ENCODE measurements at regions not wholly inside any gene's neighbourhood (a gene's known extent, or its start where the extent isn't known, plus 50 kb on each side); places are given as distances from the start of the nearest gene placed in this dataset.

GRCh38 chr13:24086642-24087041 lies 73.9 kb upstream of the SPATA13 start:
- no peak overlapping the region for H3K4me3 ChIP-seq (ENCODE audit: low read depth, poor library complexity, severe bottlenecking)
- TF ChIP-seq CTCF (IDR thresholded peaks at IDR 0.05) (no peak), POLR2A (IDR thresholded peaks at IDR 0.05) (no peak)
- WGBS, 2 donors = 79 to 83% methylated on average over 6 of the region's 6 CpGs
- DNase-seq (ENCODE audit: low spot score in 2 of 2) = no peak
- intact Hi-C loops (cut with DNase I; ENCODE audit: low total_unique reads) = no loop called here

DNA sequence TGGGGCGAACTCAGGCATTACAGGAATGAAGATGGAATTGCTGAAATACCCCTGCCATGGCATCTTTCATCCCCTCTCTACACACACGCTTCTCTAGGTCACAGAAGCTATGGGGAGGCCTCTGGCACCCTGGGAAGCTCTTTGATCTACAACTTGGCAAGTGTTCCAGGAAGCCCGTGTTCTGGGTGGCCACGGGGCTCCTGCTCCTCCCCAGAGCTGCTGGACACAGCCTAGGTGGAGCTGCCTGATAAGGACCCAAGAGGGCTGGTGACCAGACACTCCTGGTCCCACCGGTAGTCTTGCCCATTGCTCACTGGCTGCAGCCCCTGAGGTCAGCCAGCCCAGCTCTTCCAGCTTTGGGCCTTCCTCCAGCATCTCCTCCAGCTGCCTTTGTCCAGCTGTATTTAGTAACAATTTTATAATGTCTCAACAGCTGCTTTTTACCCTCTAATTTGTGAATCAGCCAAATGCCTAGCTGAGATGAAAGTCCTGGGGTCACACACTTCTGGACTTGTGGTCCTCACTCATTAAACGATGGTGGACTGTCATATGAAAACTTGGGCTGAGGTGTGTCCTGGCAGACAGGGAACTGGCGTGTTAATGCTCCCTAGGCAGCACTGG lies 72.8 kb upstream of the SPATA13 start:
- no peak for TF ChIP-seq POLR2A (IDR thresholded peaks at IDR 0.05)
- H3K4me3 ChIP-seq (ENCODE audit: low read depth, poor library complexity, severe bottlenecking) = no peak overlapping the region
- intact Hi-C loops (cut with DNase I; ENCODE audit: low total_unique reads) = no loop called here
- 73 to 74% methylated on average over 6 of the region's 7 CpGs for WGBS, 2 donors
- no peak for DNase-seq (ENCODE audit: low spot score in 2 of 2)

GRCh38 chr13:24090049-24090448 lies 70.5 kb upstream of the SPATA13 start:
- DNase-seq (ENCODE audit: low spot score in 2 of 2) = no peak
- no peak for TF ChIP-seq POLR2A (IDR thresholded peaks at IDR 0.05)
- TF ChIP-seq CTCF (IDR thresholded peaks at IDR 0.05) = no peak
- H3K4me3 ChIP-seq (ENCODE audit: low read depth, poor library complexity, severe bottlenecking) = no peak overlapping the region
- intact Hi-C loops (cut with DNase I; ENCODE audit: low total_unique reads) = no loop called here
- WGBS, 2 donors = 95 to 100% methylated on average over 1 of the region's 1 CpG

DNA sequence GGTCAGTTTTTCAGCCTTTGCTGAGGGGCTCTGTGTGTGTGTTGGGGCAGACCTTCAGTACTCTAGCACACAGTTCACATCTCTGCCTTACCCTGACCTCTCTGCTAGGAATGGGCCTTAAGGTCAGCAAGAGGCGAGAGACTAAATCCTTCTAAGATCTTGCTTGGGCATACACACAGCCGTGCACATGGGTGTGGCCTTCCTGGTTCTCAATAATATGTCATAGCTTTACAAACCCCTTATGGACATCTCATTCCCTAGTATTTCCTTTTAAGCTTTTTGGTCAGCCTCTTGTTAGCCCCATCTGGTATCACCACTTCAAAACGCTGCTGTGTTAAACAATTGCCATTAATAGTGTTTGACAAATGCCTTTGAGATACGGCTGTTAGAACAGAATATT lies 69.4 kb upstream of the SPATA13 start:
- H3K4me3 ChIP-seq (ENCODE audit: low read depth, poor library complexity, severe bottlenecking) = no peak overlapping the region
- intact Hi-C loops (cut with DNase I; ENCODE audit: low total_unique reads) = no loop called here
- DNase-seq (ENCODE audit: low spot score in 2 of 2) = no peak
- WGBS, 2 donors = 89 to 91% methylated on average over 4 of the region's 4 CpGs
- TF ChIP-seq CTCF (IDR thresholded peaks at IDR 0.05) (no peak), POLR2A (IDR thresholded peaks at IDR 0.05) (no peak)

DNA sequence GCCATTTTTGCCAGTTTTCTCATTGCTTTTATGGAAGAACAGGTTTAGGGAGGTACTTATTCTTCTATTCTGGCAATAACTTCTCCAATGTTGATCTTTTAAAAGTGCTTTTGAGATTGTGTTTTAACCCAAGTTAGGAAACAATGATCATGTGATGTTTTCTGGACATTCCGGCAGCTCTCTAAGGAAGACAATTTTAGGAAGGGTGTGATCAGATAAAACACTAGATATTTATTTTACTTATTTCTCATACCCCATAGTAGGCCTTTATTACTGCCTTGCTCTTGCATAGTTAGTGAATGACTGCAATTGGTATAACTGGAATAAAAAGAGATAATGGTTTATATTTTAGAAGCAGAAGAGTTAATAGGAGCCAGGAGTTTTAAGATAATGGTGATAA lies 68.4 kb upstream of the SPATA13 start:
- 72 to 77% methylated on average over 1 of the region's 1 CpG for WGBS, 2 donors

GRCh38 chr13:24093047-24093446 lies 67.5 kb upstream of the SPATA13 start:
- intact Hi-C loops (cut with DNase I; ENCODE audit: low total_unique reads) = no loop called here
- TF ChIP-seq POLR2A (IDR thresholded peaks at IDR 0.05) (no peak), CTCF (IDR thresholded peaks at IDR 0.05) (no peak)
- no peak for DNase-seq (ENCODE audit: low spot score in 2 of 2)
- WGBS, 2 donors = 90 to 94% methylated on average over 3 of the region's 3 CpGs
- no peak overlapping the region for H3K4me3 ChIP-seq (ENCODE audit: low read depth, poor library complexity, severe bottlenecking)

More for the DNA sequence above, 68.4 kb upstream of the SPATA13 start:
- TF ChIP-seq CTCF (IDR thresholded peaks at IDR 0.05) = no peak
- TF ChIP-seq POLR2A (IDR thresholded peaks at IDR 0.05) = no peak
- intact Hi-C loops (cut with DNase I; ENCODE audit: low total_unique reads) = no loop called here
- no peak for DNase-seq (ENCODE audit: low spot score in 2 of 2)
- H3K4me3 ChIP-seq (ENCODE audit: low read depth, poor library complexity, severe bottlenecking) = no peak overlapping the region
